ENCODE measurements at regions not wholly inside any gene's neighbourhood (a gene's known extent, or its start where the extent isn't known, plus 50 kb on each side); places are given as distances from the start of the nearest gene placed in this dataset.
"Not testable (repeated sequence)": the region's sequence is repeated elsewhere in the genome, so short reads cannot be mapped to it uniquely, and the experiment has no call there.

GRCh38 chr6:137977814-137978213, 110.8 kb downstream of the TNFAIP3 start:
- Histone ChIP-seq H3K27me3 (replicated peaks) (no peaks in the 10 kb centered on the region), H3K9me3 (replicated peaks) (no peaks in the 10 kb centered on the region), H3K4me3 (no peak overlapping the region), H3K4me1 (replicated peaks) (no peaks in the 10 kb centered on the region), H3K36me3 (no peaks in the 10 kb centered on the region), H3K27ac (no peak overlapping the region)
- DNase-seq (ENCODE audit: low read depth in 1 of 2, low spot score in 2 of 2) = no peak

DNA sequence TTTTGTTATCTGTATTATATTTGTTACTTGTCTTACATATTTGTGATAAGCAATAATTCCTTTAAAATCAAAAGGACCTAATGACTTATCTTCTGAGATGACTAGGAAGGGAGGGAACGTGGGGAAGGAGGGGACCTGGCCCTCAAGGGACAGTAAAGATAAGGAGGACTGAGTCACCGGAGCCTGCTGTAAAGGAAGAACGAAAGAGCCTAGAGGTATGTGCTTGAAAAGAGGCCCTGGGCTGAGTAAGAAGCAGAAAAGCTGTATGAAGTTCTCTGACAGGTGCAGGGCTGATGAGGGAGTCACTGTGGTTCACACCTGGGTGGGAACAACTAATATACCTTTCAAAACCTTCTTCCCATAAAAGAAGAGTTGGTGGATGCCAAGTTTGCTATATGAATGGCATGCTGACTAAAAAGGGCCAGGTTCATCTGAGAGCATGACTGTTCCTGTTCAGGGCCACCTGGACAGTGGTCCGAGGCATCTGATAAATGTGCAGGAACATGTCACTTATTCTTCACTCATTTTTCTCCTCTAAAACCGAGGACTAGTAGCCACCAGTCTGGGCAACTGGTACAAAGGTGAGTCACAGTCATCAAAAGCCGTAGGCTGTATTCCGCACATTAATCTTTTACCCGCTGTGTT, 111.3 kb downstream of the TNFAIP3 start:
- H3K9me3 ChIP-seq (replicated peaks) = no peaks in the 10 kb centered on the region
- no peaks in the 10 kb centered on the region for H3K27me3 ChIP-seq (replicated peaks)
- DNase-seq (ENCODE audit: low read depth in 1 of 2, low spot score in 2 of 2) = no peak
- H3K36me3 ChIP-seq = no peaks in the 10 kb centered on the region
- H3K4me3 ChIP-seq = no peak overlapping the region
- H3K27ac ChIP-seq = no peak overlapping the region
- H3K4me1 ChIP-seq (replicated peaks) = no peaks in the 10 kb centered on the region

DNA sequence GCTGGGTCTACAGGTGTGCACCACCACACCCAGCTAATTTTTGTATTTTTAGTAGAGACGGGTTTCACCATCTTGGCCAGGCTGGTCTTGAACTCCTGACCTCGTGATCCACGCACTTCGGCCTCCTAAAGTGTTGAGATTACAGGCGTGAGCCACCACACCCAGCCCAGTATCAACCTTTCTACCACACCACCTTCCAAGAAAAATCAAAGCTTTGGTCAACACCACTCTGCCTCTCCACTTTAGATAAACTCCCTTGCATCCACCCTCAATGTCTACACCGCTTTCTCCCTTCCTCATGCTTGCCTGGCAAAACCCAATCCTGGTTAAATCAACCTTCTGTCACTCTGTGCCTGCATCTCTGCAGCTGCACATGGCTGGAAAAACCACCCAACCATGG, 112.2 kb downstream of the TNFAIP3 start:
- not testable (repeated sequence) for H3K27me3 ChIP-seq (replicated peaks); H3K36me3 ChIP-seq; H3K4me1 ChIP-seq (replicated peaks); H3K4me3 ChIP-seq; DNase-seq (ENCODE audit: low read depth in 1 of 2, low spot score in 2 of 2); H3K9me3 ChIP-seq (replicated peaks); H3K27ac ChIP-seq

- no peaks in the 10 kb centered on the region for H3K4me1 ChIP-seq (replicated peaks)
- H3K4me3 ChIP-seq = no peak overlapping the region
- no peaks in the 10 kb centered on the region for H3K27me3 ChIP-seq (replicated peaks)
- H3K9me3 ChIP-seq (replicated peaks) = no peaks in the 10 kb centered on the region
- DNase-seq (ENCODE audit: low read depth in 1 of 2, low spot score in 2 of 2) = no peak
- H3K36me3 ChIP-seq = no peaks in the 10 kb centered on the region
- no peak overlapping the region for H3K27ac ChIP-seq
Measured at GRCh38 chr6:137980777-137981176, 113.7 kb downstream of the TNFAIP3 start.

DNA sequence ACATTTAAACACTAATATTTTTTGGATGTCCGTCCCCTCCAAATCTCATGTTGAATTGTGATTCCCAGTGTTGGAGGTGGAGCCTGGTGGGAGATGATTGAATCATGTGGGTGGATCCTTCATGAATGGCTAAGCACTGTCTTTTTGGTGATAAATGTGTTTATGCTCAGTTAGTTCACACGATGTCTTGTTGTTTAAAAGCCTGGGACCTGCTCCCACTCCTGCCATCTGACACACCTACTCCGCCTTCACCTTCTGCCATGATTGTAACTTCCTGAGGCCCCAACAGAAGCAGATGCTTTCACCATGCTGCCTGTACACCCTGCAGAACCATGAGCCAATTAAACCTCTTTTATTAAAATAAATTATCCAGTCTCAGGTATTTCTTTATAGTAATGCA, 114.7 kb downstream of the TNFAIP3 start:
- Histone ChIP-seq H3K4me3 (no peak overlapping the region), H3K4me1 (replicated peaks) (no peaks in the 10 kb centered on the region), H3K27me3 (replicated peaks) (no peaks in the 10 kb centered on the region), H3K36me3 (no peaks in the 10 kb centered on the region), H3K27ac (no peak overlapping the region), H3K9me3 (replicated peaks) (no peaks in the 10 kb centered on the region)
- no peak for DNase-seq (ENCODE audit: low read depth in 1 of 2, low spot score in 2 of 2)

DNA sequence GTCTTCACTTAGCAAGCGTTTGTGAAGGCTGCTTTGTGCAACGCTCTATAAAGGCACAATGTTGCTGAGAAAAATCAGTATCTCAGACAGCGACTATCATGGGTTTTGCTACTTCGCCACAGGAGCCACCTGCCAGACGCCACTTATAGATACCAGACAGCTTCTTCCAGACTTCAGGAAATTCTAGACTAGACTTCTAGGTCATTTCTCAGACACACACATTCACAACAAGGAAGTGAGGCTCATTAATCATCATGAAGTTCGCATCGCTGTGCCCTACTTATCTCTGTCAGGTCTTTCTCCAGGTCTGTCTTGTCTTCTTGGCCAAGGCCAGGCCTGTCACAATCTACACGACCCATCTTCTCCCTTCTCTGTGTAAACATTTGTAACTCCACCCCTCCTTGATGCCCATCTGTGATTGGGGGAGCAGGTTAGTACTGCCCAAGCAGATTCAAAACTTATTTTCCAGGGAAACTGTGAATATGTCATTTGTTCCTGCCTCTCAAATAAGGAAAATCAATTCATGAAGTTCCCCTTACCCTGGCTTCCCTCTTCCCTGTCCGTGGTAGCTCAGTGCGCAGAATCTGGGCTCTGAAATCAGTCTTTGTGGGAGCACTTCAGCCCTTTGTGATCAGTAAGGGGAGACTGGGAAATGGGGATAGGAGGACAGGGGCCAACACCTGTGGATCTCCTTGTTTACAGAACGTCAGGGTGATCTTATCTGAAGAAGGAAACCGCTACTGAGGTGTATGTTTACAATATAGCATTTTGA, 115.5 kb downstream of the TNFAIP3 start:
- H3K27me3 ChIP-seq (replicated peaks) = no peaks in the 10 kb centered on the region
- no peak for DNase-seq (ENCODE audit: low read depth in 1 of 2, low spot score in 2 of 2)
- H3K4me1 ChIP-seq (replicated peaks) = no peaks in the 10 kb centered on the region

GRCh38 chr6:137983269-137983668, 116.2 kb downstream of the TNFAIP3 start:
- DNase-seq (ENCODE audit: low read depth in 1 of 2, low spot score in 2 of 2) = no peak
- H3K4me3 ChIP-seq = no peak overlapping the region
- no peaks in the 10 kb centered on the region for H3K36me3 ChIP-seq
- no peaks in the 10 kb centered on the region for H3K4me1 ChIP-seq (replicated peaks)
- H3K9me3 ChIP-seq (replicated peaks) = no peaks in the 10 kb centered on the region
- H3K27me3 ChIP-seq (replicated peaks) = no peaks in the 10 kb centered on the region
- H3K27ac ChIP-seq = no peak overlapping the region

More for the DNA sequence above, 115.5 kb downstream of the TNFAIP3 start:
- Histone ChIP-seq H3K9me3 (replicated peaks) (no peaks in the 10 kb centered on the region), H3K4me3 (no peak overlapping the region), H3K36me3 (no peaks in the 10 kb centered on the region), H3K27ac (no peak overlapping the region)

- Histone ChIP-seq H3K27ac (no peak overlapping the region), H3K36me3 (no peaks in the 10 kb centered on the region), H3K4me1 (replicated peaks) (no peaks in the 10 kb centered on the region), H3K27me3 (replicated peaks) (peaks cover 6% of the 10 kb centered on the region; the same call in 1 of the 2 replicates), H3K9me3 (replicated peaks) (no peaks in the 10 kb centered on the region), H3K4me3 (no peak overlapping the region)
- no peak for DNase-seq (ENCODE audit: low read depth in 1 of 2, low spot score in 2 of 2)
Measured at GRCh38 chr6:137989664-137990063, 117.6 kb downstream of the PERP start.

DNA sequence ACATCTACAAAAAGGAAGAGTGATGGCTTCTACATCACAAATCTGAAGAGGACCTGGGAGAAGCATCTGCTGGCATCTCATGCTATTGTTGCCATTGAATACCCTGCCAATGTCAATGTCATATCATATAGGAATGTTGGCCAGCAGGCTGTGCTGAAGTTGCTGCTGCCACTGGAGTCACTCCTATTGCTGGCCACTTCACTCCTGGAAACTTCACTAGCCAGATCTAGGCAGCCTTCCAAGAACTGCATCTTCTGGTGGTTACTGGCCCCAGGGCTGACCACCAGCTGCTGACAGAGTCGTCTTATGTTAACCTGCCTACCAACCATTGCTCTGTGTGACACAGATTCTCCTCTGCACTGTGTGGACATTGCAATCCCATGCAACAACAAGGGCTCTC, 111.8 kb downstream of the PERP start:
- peaks cover 6% of the 10 kb centered on the region for H3K27me3 ChIP-seq (replicated peaks)
- no peak overlapping the region for H3K27ac ChIP-seq
- H3K4me1 ChIP-seq (replicated peaks) = no peaks in the 10 kb centered on the region
- H3K9me3 ChIP-seq (replicated peaks) = no peaks in the 10 kb centered on the region
- DNase-seq (ENCODE audit: low read depth in 1 of 2, low spot score in 2 of 2) = no peak
- no peaks in the 10 kb centered on the region for H3K36me3 ChIP-seq
- no peak overlapping the region for H3K4me3 ChIP-seq

DNA sequence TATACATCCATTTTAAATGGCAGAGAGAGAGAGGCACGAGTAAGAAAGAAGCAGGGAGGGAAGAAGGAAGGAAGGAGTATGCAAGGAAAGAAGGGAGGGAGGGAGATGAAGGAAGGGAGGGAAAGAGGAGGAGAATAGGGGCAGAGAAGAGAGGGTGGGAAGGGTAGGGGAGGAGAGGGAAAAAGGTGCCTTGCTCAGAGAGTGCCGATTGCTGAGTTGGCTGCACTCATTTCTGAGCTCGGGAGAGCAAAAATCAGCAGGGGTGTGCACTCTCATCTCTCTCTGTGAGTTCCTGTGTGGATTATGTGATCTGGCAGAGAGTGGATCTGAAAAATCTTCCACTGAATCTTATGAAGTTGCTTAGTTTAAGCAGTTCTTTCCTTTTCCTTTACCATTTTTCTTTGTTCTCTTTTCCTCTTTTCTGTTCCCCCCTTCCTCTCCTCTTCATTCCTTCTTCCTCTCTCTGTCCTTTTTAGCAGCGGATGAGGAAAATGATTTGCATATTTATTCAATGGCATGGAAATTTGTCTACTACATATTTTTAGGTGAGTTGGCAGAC, 108.7 kb downstream of the PERP start:
- Histone ChIP-seq H3K4me3 (no peak overlapping the region), H3K36me3 (no peaks in the 10 kb centered on the region), H3K4me1 (replicated peaks) (no peaks in the 10 kb centered on the region), H3K9me3 (replicated peaks) (no peaks in the 10 kb centered on the region), H3K27ac (no peak overlapping the region), H3K27me3 (replicated peaks) (no peaks in the 10 kb centered on the region; the same call in 1 of the 2 replicates)
- DNase-seq (ENCODE audit: low read depth in 1 of 2, low spot score in 2 of 2) = no peak

DNA sequence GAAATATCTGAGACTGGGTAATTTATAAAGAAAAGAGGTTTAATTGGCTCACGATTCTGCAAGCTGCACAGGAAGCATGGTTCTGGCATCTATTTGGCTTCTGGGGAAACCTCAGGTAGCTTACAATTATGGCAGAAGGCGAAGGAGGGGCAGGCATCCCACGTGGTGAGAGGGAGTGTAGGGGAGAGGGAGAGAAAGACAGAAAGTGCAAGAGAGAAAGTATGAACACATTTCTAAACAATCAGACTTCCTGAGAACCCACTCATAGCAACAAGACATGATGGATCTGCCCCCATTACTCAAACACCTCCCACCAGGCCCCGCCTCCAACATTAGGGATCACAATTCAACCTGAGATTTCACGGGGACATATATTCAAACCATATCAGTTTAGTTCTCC, 107.4 kb downstream of the PERP start:
- DNase-seq (ENCODE audit: low read depth in 1 of 2, low spot score in 2 of 2) = no peak
- no peak overlapping the region for H3K27ac ChIP-seq
- no peak overlapping the region for H3K4me3 ChIP-seq
- H3K4me1 ChIP-seq (replicated peaks) = no peaks in the 10 kb centered on the region
- H3K27me3 ChIP-seq (replicated peaks) = no peaks in the 10 kb centered on the region; the same call in 1 of the 2 replicates
- no peaks in the 10 kb centered on the region for H3K9me3 ChIP-seq (replicated peaks)
- no peaks in the 10 kb centered on the region for H3K36me3 ChIP-seq

- Histone ChIP-seq H3K36me3 (no peaks in the 10 kb centered on the region), H3K9me3 (replicated peaks) (no peaks in the 10 kb centered on the region), H3K27me3 (replicated peaks) (no peaks in the 10 kb centered on the region; the same call in 1 of the 2 replicates), H3K27ac (no peak overlapping the region), H3K4me1 (replicated peaks) (no peaks in the 10 kb centered on the region), H3K4me3 (no peak overlapping the region)
- DNase-seq (ENCODE audit: low read depth in 1 of 2, low spot score in 2 of 2) = no peak
Measured at GRCh38 chr6:138000941-138001340, 106.3 kb downstream of the PERP start.

GRCh38 chr6:138001750-138002349, 105.4 kb downstream of the PERP start:
- Histone ChIP-seq H3K9me3 (replicated peaks) (no peaks in the 10 kb centered on the region), H3K27ac (no peak overlapping the region), H3K4me1 (replicated peaks) (no peaks in the 10 kb centered on the region), H3K36me3 (no peaks in the 10 kb centered on the region), H3K27me3 (replicated peaks) (no peaks in the 10 kb centered on the region; the same call in 1 of the 2 replicates), H3K4me3 (no peak overlapping the region)
- peak in 1 of 2 experiments; percentile 48 for DNase-seq (ENCODE audit: low read depth in 1 of 2, low spot score in 2 of 2)
